ENCODE measurements at regions not wholly inside any gene's neighbourhood (a gene's known extent, or its start where the extent isn't known, plus 50 kb on each side); places are given as distances from the start of the nearest gene placed in this dataset.
A peak's percentile ranks its signal among the peaks of the same experiment; 100 is the strongest.

GRCh38 chr2:168346725-168347477 lies 99.5 kb upstream of the STK39 start:
- Mint-ChIP-seq H3K27me3 (peaks cover 5% of the 10 kb centered on the region), H3K4me1 (peaks cover 22% of the 10 kb centered on the region), H3K4me3 (peak overlapping the region; percentile 78), H3K9me3 (no peaks in the 10 kb centered on the region), H3K27ac (no peak overlapping the region), H3K36me3 (ENCODE audit: low read depth) (no peaks in the 10 kb centered on the region)
- DNase-seq (peak; percentile 24), ATAC-seq (ENCODE audit: low read depth) (peak; percentile 72)
- TF ChIP-seq CTCF (IDR thresholded peaks at IDR 0.05): peak; percentile 61
- POLR2A ChIA-PET: no interaction called here
- intact Hi-C loops (cut with micrococcal nuclease): loop anchor here (1.0 to 5.0 kb wide), 5 partner anchors 340 to 785 kb away; no protein-coding TSS in a partner anchor
- CTCF ChIA-PET: interaction anchor here (0.6 to 6.0 kb wide), 25 partner anchors 9 to 575 kb away, joined by 3 to 85 read pairs (median 4); no protein-coding TSS in a partner anchor

- ATAC-seq (ENCODE audit: low read depth) (peak; percentile 42), DNase-seq (no peak)
- Mint-ChIP-seq H3K4me1 (peaks cover 22% of the 10 kb centered on the region), H3K4me3 (no peak overlapping the region), H3K36me3 (ENCODE audit: low read depth) (no peaks in the 10 kb centered on the region), H3K27ac (no peak overlapping the region), H3K9me3 (peaks cover 1% of the 10 kb centered on the region), H3K27me3 (peaks cover 7% of the 10 kb centered on the region)
- intact Hi-C loops (cut with micrococcal nuclease): loop anchor here (5.0 kb wide), 1 partner anchor 784 kb away; no protein-coding TSS in a partner anchor
- ChIA-PET CTCF (interaction anchor here (0.9 to 6.0 kb wide), 6 partner anchors 8 to 410 kb away, joined by 3 to 85 read pairs (median 10); no protein-coding TSS in a partner anchor), POLR2A (interaction anchor here (0.6 kb wide), 1 partner anchor 408 kb away, joined by 3 read pairs; no protein-coding TSS in a partner anchor)
- no peak for TF ChIP-seq CTCF (IDR thresholded peaks at IDR 0.05)
Observed at GRCh38 chr2:168348076-168348475, 100.7 kb upstream of the STK39 start.

GRCh38 chr2:168350380-168350779 lies 103.0 kb upstream of the STK39 start:
- intact Hi-C loops (cut with micrococcal nuclease): no loop called here
- TF ChIP-seq CTCF (IDR thresholded peaks at IDR 0.05): no peak
- no peak overlapping the region for H3K4me3 Mint-ChIP-seq
- H3K9me3 Mint-ChIP-seq: peaks cover 8% of the 10 kb centered on the region
- H3K27ac Mint-ChIP-seq: no peak overlapping the region
- peaks cover 16% of the 10 kb centered on the region for H3K4me1 Mint-ChIP-seq
- DNase-seq: no peak
- peaks cover 9% of the 10 kb centered on the region for H3K27me3 Mint-ChIP-seq
- no peaks in the 10 kb centered on the region for H3K36me3 Mint-ChIP-seq (ENCODE audit: low read depth)
- no peak for ATAC-seq (ENCODE audit: low read depth)
- ChIA-PET CTCF (interaction anchor here (1.1 to 1.9 kb wide), 3 partner anchors 337 to 409 kb away, joined by 3 to 6 read pairs (median 4); no protein-coding TSS in a partner anchor), POLR2A (no interaction called here)

- intact Hi-C loops (cut with micrococcal nuclease): no loop called here
- H3K9me3 Mint-ChIP-seq: peaks cover 8% of the 10 kb centered on the region
- ChIA-PET CTCF (no interaction called here), POLR2A (no interaction called here)
- H3K36me3 Mint-ChIP-seq (ENCODE audit: low read depth): no peaks in the 10 kb centered on the region
- no peaks in the 10 kb centered on the region for H3K4me1 Mint-ChIP-seq
- no peak overlapping the region for H3K4me3 Mint-ChIP-seq
- no peak overlapping the region for H3K27ac Mint-ChIP-seq
- DNase-seq (no peak), ATAC-seq (ENCODE audit: low read depth) (no peak)
- no peak for TF ChIP-seq CTCF (IDR thresholded peaks at IDR 0.05)
- peaks cover 6% of the 10 kb centered on the region for H3K27me3 Mint-ChIP-seq
Observed at GRCh38 chr2:168353251-168353650, 102.8 kb upstream of the CERS6 start.

GRCh38 chr2:168354499-168354898 lies 101.6 kb upstream of the CERS6 start:
- ATAC-seq (ENCODE audit: low read depth) (no peak), DNase-seq (no peak)
- H3K27me3 Mint-ChIP-seq: peaks cover 4% of the 10 kb centered on the region
- POLR2A ChIA-PET: no interaction called here
- H3K36me3 Mint-ChIP-seq (ENCODE audit: low read depth): no peaks in the 10 kb centered on the region
- H3K27ac Mint-ChIP-seq: no peak overlapping the region
- intact Hi-C loops (cut with micrococcal nuclease): no loop called here
- no peak for TF ChIP-seq CTCF (IDR thresholded peaks at IDR 0.05)
- peaks cover 2% of the 10 kb centered on the region for H3K4me1 Mint-ChIP-seq
- CTCF ChIA-PET: no interaction called here
- H3K9me3 Mint-ChIP-seq: peaks cover 8% of the 10 kb centered on the region
- no peak overlapping the region for H3K4me3 Mint-ChIP-seq

All from activated B cell treated with CpG ODN at 0.5 μM for 24 hours (primary cell).